ENCODE measurements at regions not wholly inside any gene's neighbourhood (a gene's known extent, or its start where the extent isn't known, plus 50 kb on each side); places are given as distances from the start of the nearest gene placed in this dataset.
"Not testable (repeated sequence)": the region's sequence is repeated elsewhere in the genome, so short reads cannot be mapped to it uniquely, and the experiment has no call there.

DNA sequence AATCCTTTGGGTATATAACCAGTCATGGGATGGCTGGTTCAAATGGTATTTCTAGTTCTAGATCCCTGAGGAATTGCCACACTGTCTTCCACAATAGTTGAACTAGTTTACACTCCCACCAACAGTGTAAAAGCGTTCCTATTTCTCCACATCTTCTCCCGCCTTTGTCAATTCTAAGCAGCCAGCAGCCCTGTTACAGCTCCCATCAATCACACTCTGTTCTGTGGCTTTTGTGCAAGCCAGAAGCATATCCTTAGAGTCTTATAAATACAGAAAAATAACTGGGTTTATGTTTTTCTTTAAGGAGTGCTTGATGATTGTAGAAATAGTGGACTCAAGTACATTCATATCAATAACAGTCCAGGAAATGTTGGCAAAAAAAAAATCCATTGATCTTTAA lies 232.9 kb downstream of the ASMT start:
- DNase-seq (ENCODE audit: low read depth in 4 of 4, low spot score in 3 of 4), result not testable (repeated sequence)

DNA sequence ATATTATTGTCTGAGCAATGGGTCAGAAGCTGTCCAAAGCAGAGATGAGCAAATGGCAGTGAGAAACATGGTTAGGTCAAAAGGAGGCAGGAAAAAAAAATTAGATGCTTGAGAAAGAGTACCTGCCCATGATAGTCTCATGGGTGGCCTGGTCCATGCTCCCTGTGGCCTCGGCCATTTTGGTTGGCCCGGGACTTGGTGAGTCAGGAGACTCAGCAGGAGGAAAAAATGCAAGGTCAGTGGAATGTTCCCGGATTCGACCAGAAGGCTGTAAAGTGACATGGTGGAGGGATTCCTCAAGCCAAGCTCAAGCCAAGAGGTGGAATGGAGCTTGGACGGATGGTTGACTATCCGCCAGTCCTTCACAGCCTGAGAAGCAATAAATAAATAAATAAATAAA lies 236.7 kb downstream of the ASMT start:
- DNase-seq (ENCODE audit: low read depth in 4 of 4, low spot score in 3 of 4), result no peak

DNA sequence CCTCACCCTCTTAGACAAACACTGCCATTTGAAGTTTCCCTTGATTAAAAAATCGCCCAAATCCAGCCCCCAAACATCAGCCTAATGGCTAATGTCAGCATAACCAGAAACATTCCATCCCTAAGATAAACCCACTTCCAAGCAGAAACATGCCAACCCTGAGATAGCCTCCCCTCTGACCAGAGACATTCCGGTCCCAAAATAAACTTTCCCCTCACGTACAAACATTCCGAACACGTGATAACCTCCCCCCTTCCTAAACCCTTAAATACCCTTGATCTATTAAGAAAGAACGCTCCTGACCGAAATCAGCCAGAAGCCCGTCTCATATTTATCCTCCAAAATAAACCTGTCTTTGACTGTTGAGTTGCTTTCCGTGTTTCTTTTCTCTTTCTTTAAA lies 237.2 kb downstream of the ASMT start:
- DNase-seq (ENCODE audit: low read depth in 4 of 4, low spot score in 3 of 4), result no peak

DNA sequence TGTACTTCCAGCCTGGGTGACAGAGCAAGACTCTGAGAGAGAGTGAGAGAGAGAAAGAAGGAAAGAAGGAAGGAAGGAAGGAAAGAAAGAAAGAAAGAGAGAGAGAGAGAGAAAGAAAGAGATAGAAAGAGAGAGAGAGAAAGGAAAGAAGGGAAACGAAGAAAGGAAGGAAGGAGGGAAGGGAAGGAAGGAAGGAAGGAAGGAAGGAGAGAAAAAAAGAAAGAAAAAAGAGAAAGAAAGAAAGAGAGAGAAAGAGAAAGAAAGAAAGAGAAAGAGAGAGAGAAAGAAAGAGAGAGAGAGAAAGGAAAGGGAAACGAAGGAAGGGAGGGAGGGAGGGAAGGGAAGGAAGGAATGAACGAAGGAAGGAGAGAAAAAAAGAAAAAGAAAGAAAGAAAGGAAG lies 238.6 kb downstream of the ASMT start:
- DNase-seq (ENCODE audit: low read depth in 4 of 4, low spot score in 3 of 4), result no peak

DNA sequence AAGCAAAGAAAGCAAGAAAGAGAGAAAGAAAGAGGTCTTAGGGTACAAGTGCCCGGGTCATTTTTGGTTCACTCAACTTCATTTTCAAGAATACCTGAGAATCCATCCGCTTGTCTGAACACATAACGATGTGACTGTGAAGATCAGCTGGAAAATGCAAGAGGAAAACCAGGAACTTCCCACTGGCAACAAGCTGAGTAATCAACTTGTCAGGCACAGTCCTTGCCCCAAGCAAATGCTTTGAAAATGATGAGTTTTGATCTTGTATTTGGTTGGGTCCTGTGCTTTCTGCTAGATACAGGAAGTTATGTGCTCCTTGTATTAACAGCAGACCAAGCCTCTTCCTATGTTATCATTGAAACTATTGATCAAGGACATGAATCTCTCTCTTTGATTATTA lies 239.1 kb downstream of the ASMT start:
- no peak for DNase-seq (ENCODE audit: low read depth in 4 of 4, low spot score in 3 of 4)

DNA sequence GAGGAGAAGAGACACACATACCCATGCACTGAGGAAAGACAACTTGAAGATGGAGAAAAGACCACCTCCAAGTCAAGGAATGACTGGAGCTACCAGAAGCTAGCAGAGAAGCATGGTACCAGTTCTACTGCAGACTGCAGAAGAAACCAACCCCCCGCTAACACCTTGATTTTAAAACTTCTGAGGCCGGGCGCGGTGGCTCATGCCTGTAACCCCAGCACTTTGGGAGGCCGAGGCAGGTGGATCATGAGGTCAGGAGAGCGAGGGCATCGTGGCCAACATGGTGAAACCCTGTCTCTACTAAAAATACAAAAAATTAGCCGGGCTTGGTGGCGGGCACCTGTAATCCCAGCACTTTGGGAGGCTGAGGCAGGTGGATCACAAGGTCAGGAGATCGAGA lies 240.0 kb downstream of the ASMT start:
- not testable (repeated sequence) for DNase-seq (ENCODE audit: low read depth in 4 of 4, low spot score in 3 of 4)

DNA sequence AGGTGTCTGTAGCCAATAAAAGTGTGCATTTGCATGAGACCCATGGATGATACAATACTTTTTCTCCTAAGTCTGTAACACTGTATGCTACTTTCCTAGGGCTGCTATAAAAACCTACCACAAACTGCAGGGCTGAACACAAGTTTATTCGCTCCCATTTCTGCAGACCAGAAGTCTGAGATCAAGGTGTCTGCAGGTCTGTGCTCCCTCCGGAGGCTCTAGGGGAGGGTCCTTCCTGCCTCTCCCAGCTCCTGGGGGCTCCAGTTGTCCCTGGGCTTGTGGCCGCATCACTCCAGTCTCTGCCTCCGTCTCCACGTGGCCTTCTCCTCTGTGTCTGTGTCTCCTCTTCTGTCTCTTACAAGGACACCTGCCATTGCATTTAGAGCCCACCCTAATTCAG lies 244.4 kb downstream of the ASMT start:
- not testable (repeated sequence) for DNase-seq (ENCODE audit: low read depth in 4 of 4, low spot score in 3 of 4)

DNA sequence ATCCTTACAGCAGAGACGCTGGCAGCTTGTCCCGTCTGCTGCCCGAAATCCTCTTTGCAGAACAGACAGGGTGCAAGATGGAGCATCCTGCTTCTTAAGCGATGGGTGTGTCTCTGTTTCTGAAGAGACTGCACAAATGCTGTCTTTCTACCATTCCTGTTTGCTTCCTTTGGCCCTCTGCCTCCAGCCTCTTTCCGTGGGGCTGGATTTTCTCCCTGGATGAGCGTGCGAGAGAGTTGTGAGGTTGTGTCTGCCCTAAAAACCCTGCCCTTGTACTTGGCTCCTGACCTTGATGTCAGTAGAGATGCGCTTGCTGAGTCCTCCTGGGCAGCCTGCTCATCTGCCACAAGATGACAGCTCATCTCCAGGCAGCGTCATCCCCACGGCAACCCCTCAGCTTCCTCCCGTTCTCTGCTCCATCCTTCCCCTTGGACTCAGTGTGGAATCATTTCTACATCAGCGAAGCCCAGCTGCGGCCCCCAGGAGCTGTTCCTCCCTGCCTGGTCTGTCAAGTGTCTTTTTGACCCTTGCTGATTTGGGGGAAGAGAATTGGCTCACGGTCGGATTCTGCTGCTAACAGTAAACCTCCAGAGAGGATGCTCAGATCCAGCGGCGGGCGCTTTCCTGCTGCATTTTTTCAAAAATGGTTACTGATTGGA lies 246.2 kb downstream of the ASMT start:
- DNase-seq (ENCODE audit: low read depth in 4 of 4, low spot score in 3 of 4), result no peak

DNA sequence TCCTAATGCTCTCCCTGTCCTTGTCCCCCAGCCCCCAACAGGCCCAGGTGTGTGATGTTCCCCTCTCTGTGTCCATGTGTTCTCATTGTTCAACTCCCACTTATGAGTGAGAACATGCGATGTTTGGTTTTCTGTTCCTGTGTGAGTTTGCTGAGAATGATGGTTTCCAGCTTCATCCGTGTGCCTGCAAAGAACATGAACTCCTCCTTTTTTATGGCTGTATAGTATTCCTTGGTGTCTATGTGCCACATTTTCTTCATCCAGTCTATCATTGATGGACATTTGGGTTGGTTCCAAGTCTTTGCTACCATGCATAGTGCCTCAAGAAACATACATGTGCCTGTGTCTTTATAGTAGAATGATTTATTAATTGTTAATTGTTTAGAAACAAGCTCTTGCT lies 249.1 kb downstream of the ASMT start:
- DNase-seq (ENCODE audit: low read depth in 4 of 4, low spot score in 3 of 4), result not testable (repeated sequence)

DNA sequence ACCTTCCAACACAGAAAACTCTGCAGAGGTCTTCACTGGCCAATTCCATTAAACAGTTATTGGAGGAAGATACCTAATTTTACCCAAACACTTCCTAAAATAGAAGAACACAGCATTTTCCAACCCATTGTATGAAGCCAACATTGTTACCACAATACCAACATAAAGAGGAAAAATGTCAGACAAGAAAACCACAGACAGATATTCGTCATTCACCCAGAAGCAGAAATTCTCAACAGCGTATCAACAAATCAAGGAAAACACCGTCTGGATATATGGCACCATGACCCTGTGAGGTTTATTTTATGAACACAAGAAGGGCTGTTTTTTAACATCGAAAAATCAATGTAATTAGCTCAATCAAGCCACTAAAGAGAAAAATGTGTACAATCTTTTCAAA lies 255.6 kb downstream of the ASMT start:
- no peak for DNase-seq (ENCODE audit: low read depth in 4 of 4, low spot score in 3 of 4)

DNA sequence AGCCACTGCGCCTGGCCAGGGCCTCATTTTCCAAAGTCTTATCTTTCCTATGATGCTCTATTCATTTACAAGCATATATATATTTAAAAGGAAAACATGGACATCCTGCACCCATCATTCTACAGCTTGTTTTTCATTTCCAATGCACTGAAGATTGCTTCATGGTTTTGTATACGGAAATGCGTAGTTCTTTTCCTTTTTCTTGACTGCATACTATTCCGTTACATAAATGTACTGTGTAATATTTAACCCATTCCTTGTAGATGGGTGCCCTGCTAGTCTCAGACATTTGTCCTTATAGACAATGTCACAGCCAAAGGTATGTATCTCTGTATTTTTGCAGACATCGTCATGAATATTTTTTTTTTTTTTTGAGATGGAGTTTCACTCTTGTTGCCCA lies 257.0 kb downstream of the ASMT start:
- DNase-seq (ENCODE audit: low read depth in 4 of 4, low spot score in 3 of 4), result no peak

DNA sequence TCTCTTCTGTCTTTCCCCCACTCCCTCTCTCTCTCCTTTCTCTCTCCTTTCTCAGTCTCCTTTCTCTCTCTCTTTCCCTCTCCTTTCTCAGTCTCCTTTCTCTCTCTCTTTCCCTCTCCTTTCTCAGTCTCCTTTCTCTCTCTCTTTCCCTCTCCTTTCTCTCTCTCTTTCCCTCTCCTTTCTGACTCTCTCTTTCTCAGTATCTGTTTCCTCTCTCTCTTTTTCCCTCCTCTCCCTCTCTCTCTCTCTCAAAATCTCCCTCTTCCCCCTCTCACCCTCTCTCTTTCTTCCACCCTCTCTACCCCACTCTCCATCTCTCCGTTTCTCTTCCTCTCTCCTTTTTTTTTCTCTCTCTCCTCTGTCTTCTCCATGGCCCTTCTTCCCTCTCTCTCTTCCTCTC lies 258.8 kb downstream of the ASMT start:
- DNase-seq (ENCODE audit: low read depth in 4 of 4, low spot score in 3 of 4), result no peak

DNA sequence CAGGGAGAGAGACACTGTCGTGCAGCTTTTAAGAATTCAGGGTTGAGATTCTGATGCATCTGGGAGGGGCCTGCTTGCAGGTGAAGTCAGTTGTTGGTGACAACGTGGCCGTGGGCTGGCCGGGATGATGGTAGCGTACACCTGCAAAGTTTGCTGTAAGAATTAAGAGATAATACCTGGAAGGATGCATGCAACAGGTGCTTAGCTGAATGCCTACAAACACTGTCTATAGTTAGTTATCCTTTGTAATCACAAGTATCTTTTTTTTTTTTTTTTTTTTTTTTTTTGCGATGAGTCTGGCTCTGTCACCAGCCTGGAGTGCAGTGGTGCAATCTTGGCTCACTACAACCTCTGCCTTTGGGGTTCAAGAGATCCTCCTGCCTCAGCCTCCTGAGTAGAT lies 259.6 kb downstream of the ASMT start:
- DNase-seq (ENCODE audit: low read depth in 4 of 4, low spot score in 3 of 4), result no peak

DNA sequence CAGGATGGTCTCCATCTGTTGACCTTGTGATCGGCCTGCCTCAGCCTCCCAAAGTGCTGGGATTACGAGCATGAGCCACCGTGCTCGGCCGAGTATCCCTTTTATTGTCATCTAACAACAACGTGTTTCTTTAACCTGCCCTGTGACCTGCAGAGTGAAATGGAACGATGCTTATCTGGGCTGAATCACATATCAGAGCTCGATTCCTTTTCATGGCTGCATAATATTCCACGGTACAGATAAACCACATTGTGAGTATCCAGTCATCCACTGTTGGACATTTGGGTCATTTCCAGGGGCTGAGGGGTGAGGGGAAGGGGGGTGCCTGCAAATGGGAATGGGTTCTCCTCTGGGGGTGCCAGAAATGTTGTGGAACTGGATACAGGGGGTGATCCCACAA lies 260.0 kb downstream of the ASMT start:
- DNase-seq (ENCODE audit: low read depth in 4 of 4, low spot score in 3 of 4), result no peak

DNA sequence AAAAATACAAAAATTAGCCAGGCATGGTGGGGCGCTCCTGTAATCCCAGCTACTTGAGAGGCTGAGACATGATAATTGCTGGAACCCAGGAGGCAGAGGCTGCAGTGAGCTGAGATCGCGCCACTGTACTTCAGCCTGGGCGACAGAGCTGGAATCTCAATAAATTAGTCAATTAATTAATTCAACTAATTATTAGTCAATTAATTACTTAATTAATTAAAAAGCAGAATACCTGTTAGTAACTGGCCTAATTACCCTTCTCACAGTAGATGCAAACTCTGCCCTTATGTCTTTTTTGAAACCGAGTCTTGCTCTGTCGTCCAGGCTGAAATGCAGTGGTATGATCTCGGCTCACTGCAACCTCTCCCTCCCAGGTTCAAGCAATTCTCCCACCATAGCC lies 261.2 kb downstream of the ASMT start:
- no peak for DNase-seq (ENCODE audit: low read depth in 4 of 4, low spot score in 3 of 4)

DNA sequence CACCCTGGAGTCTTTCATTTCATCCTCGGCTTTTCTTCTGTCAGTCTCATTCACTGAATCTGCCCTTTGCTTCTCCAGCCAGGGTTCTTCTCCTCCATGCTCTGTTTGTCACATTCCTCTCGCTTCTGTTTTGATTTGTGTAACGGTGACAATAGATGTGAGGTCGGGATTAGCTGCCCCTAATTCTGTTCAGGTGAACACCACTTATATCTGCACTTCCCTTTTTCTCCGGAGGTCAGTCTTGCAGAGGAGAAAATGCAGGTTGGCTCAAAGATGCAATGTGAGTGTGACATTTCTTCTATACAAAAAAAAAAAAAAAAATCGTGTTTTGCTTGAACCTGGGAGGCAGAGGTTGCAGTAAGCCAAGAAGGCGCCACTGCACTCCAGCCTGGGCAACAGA lies 262.9 kb downstream of the ASMT start:
- no peak for DNase-seq (ENCODE audit: low read depth in 4 of 4, low spot score in 3 of 4)

DNA sequence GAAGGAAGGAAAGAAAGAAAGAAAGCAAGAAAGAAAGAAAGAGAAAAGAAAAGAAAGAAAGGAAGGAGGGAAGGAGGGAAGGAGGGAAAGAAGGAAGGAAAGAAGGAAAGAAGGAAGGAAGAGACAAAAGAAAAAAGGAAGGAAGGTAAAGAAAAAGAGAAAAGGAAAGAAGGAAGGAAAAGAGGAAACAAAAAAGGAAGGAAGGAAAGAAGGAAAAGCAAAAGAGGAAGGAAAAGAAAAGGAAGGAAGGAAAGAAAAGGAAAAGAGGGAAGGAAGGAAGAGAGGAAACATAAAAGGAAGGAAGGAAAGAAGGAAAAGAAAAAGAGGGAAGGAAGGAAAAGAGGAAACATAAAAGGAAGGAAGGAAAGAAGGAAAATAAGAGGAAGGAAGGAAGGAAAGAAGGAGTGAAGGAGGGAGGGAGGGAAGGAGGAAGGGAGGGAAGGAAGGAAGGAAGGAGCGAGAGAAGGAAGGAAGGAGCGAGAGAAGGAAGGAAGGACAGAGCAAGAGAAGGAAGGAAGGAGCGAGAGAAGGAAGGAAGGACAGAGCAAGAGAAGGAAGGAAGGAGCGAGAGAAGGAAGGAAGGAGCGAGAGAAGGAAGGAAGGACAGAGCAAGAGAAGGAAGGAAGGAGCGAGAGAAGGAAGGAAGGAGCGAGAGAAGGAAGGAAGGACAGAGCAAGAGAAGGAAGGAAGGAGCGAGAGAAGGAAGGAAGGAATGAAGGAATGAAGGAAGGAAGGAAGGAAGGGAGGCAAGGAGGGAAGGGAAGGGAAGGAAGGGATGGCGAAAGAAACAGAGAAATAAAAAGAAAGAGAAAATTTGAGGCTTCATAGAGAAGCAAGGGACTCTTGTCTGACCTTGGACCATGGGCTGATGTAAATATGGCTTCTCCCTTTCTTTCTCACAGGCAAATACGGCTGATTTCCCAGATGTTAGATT lies 266.3 kb downstream of the ASMT start:
- not testable (repeated sequence) for DNase-seq (ENCODE audit: low read depth in 4 of 4, low spot score in 3 of 4)

DNA sequence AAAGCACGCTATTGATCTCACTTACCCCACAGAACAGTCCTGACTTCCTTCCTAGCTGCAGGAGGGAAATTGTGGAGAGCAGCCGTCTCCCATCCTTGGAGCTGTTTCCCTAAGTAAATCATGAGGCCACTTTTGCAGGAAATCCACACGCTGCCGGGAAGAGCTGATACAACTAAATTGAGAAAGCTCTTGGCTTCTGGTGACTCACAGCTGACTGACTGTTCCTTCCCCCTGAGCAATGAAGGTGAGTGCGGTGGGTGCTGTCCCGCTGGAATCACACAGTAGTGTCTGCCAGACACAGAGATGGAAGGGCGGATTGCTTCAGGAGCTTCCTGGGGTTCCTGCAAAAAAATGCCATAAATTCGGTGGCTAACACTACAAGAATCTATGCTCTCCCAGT lies 268.9 kb downstream of the ASMT start:
- DNase-seq (ENCODE audit: low read depth in 4 of 4, low spot score in 3 of 4), result no peak

DNA sequence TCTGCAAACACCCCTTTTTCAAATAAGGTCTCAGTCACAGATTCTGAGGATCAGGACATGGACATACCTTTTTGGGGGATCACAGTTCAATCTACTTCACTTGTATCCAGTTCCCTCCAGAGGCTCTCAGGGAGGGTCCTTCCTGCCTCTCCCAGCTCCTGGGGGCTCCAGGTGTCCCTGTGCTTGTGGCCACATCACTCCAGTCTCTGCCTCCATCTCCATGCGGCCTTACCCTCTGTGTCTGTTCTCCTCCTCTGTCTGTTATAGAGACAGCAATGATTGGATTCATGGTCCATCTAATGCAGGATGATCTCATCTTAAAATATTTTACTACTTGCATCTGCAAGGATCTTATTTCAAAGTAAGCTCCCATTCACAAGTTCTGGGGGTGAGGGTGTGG lies 269.6 kb downstream of the ASMT start:
- DNase-seq (ENCODE audit: low read depth in 4 of 4, low spot score in 3 of 4), result no peak

DNA sequence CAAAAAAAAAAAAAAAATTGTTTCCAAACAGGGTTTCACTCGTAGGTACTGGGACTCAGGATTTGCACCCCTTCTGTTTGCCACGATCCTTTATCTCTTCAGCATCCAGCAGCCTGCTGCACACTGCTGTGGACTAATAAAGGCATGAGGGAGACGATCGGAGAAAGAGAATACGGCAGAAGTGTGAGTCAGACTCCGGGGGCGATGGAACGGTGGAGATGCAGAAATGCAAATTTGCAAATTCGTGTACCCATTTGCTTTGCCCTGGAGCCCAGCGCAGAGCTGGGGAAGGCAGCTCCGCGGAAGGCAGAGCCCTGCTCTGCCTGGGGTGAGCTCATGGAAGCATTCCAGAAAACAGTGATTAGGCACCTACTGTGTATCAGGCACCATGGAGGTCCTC lies 270.3 kb downstream of the ASMT start:
- DNase-seq (ENCODE audit: low read depth in 4 of 4, low spot score in 3 of 4), result no peak

DNA sequence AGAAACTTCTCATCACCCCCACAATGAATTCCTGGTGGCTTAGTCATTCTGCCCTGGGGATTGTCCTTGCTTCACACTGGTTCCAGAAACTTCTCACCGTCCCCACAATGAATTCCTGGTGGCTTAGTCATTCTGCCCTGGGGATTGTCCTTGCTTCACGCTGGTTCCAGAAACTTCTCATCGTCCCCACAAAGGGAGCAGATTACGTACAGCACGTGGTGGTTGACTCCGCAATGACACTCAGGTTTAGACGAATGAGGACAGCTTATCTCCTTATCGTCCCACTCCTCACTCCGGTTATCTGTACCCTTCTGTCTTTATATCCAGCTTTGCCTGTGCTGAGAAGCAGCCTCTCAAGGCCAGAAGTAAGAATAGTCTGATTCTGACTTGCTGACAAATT lies 273.4 kb downstream of the ASMT start:
- DNase-seq (ENCODE audit: low read depth in 4 of 4, low spot score in 3 of 4), result not testable (repeated sequence)

DNA sequence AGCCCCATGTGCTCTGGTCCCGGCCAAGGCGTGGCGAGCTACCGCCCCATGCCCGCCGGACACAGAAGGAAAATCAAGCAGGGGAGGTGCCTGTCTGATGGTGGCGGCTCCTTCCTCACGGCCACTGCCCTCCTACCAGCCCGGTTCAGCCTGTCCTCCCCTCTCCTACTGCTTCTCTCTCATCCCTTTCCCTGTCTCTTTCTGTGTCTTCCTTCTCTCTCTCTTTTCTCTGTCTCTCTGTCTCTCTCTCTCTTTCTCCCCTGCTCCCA lies 279.1 kb downstream of the ASMT start:
- no peak for DNase-seq (ENCODE audit: low read depth in 4 of 4, low spot score in 3 of 4)

DNA sequence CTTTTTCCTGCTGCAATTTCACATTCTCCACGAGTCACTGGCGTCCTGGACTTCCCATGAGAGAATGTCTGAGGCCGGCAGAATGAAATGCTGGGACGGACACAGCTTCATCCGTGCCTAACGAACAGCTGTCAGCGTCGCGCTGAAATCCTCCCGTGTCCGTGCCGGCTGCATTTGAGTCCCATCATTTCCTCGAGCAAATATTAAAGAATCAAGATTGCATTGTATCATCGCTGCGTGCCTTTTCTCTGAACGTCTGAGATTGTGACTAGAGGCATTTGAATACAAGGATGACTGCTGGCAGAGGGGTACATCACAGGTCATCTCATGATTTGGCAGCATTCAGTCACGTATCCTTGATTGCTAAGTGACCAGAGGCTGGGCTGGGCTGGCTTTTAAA lies 279.9 kb downstream of the ASMT start:
- DNase-seq (ENCODE audit: low read depth in 4 of 4, low spot score in 3 of 4), result no peak

Measured in left renal pelvis (tissue), 4 donors.